Neuronal stem cell (in vitro differentiated cells): ENCODE measurements at regions not wholly inside any gene's neighbourhood (a gene's known extent, or its start where the extent isn't known, plus 50 kb on each side); places are given as distances from the start of the nearest gene placed in this dataset.
"Not testable (repeated sequence)": the region's sequence is repeated elsewhere in the genome, so short reads cannot be mapped to it uniquely, and the experiment has no call there.

ENCODE experiments used
- DNase-seq: peaks from one replicate; pipeline ENCODE4 v3.0.0-alpha.2; 2013; ENCODE audit warnings: low spot score
- H2AFZ ChIP-seq: one replicate; pipeline ENCODE4 v1.6.1; 2013; ENCODE audit warnings: mild to moderate bottlenecking, low read length, inconsistent platforms
- H2AK5ac ChIP-seq: 2 replicates; pipeline ENCODE4 v1.6.1; 2013; ENCODE audit warnings: low read depth, mild to moderate bottlenecking, inconsistent platforms, low read length, moderate library complexity, mixed read lengths
- H2BK120ac ChIP-seq: 2 replicates; pipeline ENCODE4 v1.6.1; 2013; ENCODE audit warnings: low read depth, mild to moderate bottlenecking, inconsistent platforms, low read length, moderate library complexity, mixed read lengths
- H2BK12ac ChIP-seq: one replicate; pipeline ENCODE4 v1.6.1; 2013; ENCODE audit warnings: low read length, inconsistent platforms
- H2BK15ac ChIP-seq: 2 replicates; pipeline ENCODE4 v1.6.1; 2013; ENCODE audit warnings: mild to moderate bottlenecking, low read length, inconsistent platforms, mixed read lengths
- H2BK5ac ChIP-seq: one replicate; pipeline ENCODE4 v1.6.1; 2013; ENCODE audit warnings: inconsistent platforms, mild to moderate bottlenecking, low read length, moderate library complexity
- H3K14ac ChIP-seq: one replicate; pipeline ENCODE4 v1.6.1; 2013; ENCODE audit warnings: low read length, inconsistent platforms
- H3K18ac ChIP-seq: 2 replicates; pipeline ENCODE4 v1.6.1; 2013; ENCODE audit warnings: low read length, inconsistent platforms
- H3K23ac ChIP-seq: 2 replicates; pipeline ENCODE4 v1.6.1; 2013; ENCODE audit warnings: low read depth, mild to moderate bottlenecking, mixed read lengths, low read length, inconsistent platforms; ENCODE audit not compliant: poor library complexity
- H3K27ac ChIP-seq: replicated peaks from 3 replicates; pipeline ENCODE4 v1.5.1; 2013; ENCODE audit warnings: low read length, inconsistent platforms
- H3K27me3 ChIP-seq, 3 experiments: 2 replicates each; pipeline ENCODE4 v1.6.1; 2013; ENCODE audit warnings: low read length in 3 of 3, mild to moderate bottlenecking in 2 of 3, inconsistent platforms in 1 of 3, low read depth in 1 of 3, mixed read lengths in 1 of 3, moderate library complexity in 1 of 3; ENCODE audit not compliant: control insufficient read depth in 3 of 3, insufficient read depth in 3 of 3
- H3K36me3 ChIP-seq, 2 donors: replicated peaks in 1 of 2; 2 replicates each; pipeline ENCODE4 v1.6.1; 2013; ENCODE audit warnings: low read length in 2 of 2; ENCODE audit not compliant: control insufficient read depth in 2 of 2, insufficient read depth in 2 of 2
- H3K4ac ChIP-seq: 2 replicates; pipeline ENCODE4 v1.6.1; 2013; ENCODE audit warnings: inconsistent platforms, mild to moderate bottlenecking, low read length, moderate library complexity
- H3K4me1 ChIP-seq, 2 donors: 1 replicate in 1 of 2; 2 replicates in 1 of 2; pipeline ENCODE4 v1.6.1; 2013; ENCODE audit warnings: low read length in 2 of 2, low read depth in 1 of 2; ENCODE audit not compliant: control insufficient read depth in 2 of 2, insufficient read depth in 1 of 2
- H3K4me2 ChIP-seq: one replicate; pipeline ENCODE4 v1.6.1; 2013; ENCODE audit warnings: mild to moderate bottlenecking, low read length, inconsistent platforms; ENCODE audit not compliant: insufficient read depth, poor library complexity, severe bottlenecking
- H3K4me3 ChIP-seq, 2 donors: 2 replicates each; pipeline ENCODE4 v1.5.1; 2013; ENCODE audit warnings: low read length in 2 of 2, mild to moderate bottlenecking in 2 of 2, inconsistent platforms in 1 of 2, moderate library complexity in 1 of 2
- H3K79me1 ChIP-seq: one replicate; pipeline ENCODE4 v1.6.1; 2013; ENCODE audit warnings: low read depth, mild to moderate bottlenecking, inconsistent platforms, low read length, moderate library complexity
- H3K9ac ChIP-seq: one replicate; pipeline ENCODE4 v1.6.1; 2013; ENCODE audit warnings: mild to moderate bottlenecking, low read depth, low read length, inconsistent platforms; ENCODE audit not compliant: poor library complexity
- H3K9me3 ChIP-seq, 2 donors: replicated peaks in 1 of 2; 2 replicates each; pipeline versions ENCODE3 to v1.6.1; 2013; ENCODE audit warnings: low read length in 2 of 2, mild to moderate bottlenecking in 2 of 2, inconsistent platforms in 1 of 2, low read depth in 1 of 2, mixed read lengths in 1 of 2, moderate library complexity in 1 of 2; ENCODE audit not compliant: control insufficient read depth in 2 of 2, insufficient read depth in 1 of 2
- H4K8ac ChIP-seq: one replicate; pipeline ENCODE4 v1.6.1; 2013; ENCODE audit warnings: low read depth, mild to moderate bottlenecking, inconsistent platforms, low read length, moderate library complexity
- H4K91ac ChIP-seq: one replicate; pipeline ENCODE4 v1.6.1; 2013; ENCODE audit warnings: low read length, low read depth, mild to moderate bottlenecking, inconsistent platforms; ENCODE audit not compliant: poor library complexity
- WGBS, 2 donors: extraction: QIAGEN DNeasy Blood & Tissue Kit; methylation state at CpG; one replicate each; pipeline ENCODE4 v1.1.7; 2013; ENCODE audit warnings: missing lambda C conversion rate in 2 of 2, mixed read lengths in 1 of 2; ENCODE audit not compliant: insufficient read length in 2 of 2, insufficient replicate concordance in 1 of 2; ENCODE audit errors: extremely low coverage in 2 of 2; 5-methylcytosine and 5-hydroxymethylcytosine counted together

DNA sequence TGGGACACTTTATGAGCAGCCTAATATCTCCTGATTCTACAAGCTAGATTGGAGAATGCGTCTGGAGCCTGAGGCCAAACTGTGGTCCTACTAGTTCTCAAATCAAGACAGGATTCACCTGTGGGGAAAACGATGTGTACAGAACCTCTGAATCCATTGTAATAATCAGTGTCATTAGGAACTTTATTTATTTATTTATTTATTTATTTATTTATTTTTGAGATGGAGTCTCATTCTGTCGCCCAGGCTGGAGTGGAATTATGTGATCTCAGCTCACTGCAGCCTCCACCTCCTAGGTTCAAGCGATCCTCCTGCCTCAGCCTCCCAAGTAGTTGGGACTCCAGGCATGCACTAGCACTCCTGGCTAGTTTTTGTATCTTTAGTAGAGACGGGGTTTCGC is 52.6 kb upstream of the KIF26B start:
- not testable (repeated sequence) for H2BK120ac ChIP-seq, H2BK12ac ChIP-seq, H4K8ac ChIP-seq, H4K91ac ChIP-seq, H3K27me3 ChIP-seq, H3K4me3 ChIP-seq, H3K27ac ChIP-seq, H3K4me1 ChIP-seq, H3K18ac ChIP-seq, H3K14ac ChIP-seq, H3K36me3 ChIP-seq, H2BK5ac ChIP-seq, H3K4ac ChIP-seq, H3K23ac ChIP-seq, DNase-seq, H3K79me1 ChIP-seq, H2AFZ ChIP-seq, H3K4me2 ChIP-seq, H3K9me3 ChIP-seq, H2AK5ac ChIP-seq, H2BK15ac ChIP-seq, H3K9ac ChIP-seq
- WGBS, 2 donors: no CpG with 5 or more reads among the region's 6 CpGs

GRCh38 chr1:245099401-245099800 is 55.4 kb upstream of the KIF26B start:
- H3K79me1 ChIP-seq: no peaks in the 10 kb centered on the region
- H3K27ac ChIP-seq: no peak overlapping the region
- no peak overlapping the region for H4K8ac ChIP-seq
- peaks cover 0 to 3% of the 10 kb centered on the region in 2 donors for H3K4me1 ChIP-seq
- H3K9me3 ChIP-seq: no peaks in the 10 kb centered on the region
- H3K23ac ChIP-seq: no peak overlapping the region
- H3K4me2 ChIP-seq: no peak overlapping the region
- H3K9ac ChIP-seq: no peak overlapping the region
- no CpG with 5 or more reads among the region's 8 CpGs for WGBS, 2 donors
- H2BK120ac ChIP-seq: peak overlapping the region; percentile 1
- no peak overlapping the region for H3K4ac ChIP-seq
- no peaks in the 10 kb centered on the region for H3K36me3 ChIP-seq
- DNase-seq: no peak
- H4K91ac ChIP-seq: no peak overlapping the region
- no peak overlapping the region for H2BK5ac ChIP-seq
- H2BK15ac ChIP-seq: no peak overlapping the region
- H3K4me3 ChIP-seq: no peak overlapping the region
- H2AFZ ChIP-seq: no peak overlapping the region
- no peak overlapping the region for H2AK5ac ChIP-seq
- peak overlapping the region; percentile 45 for H3K18ac ChIP-seq
- no peaks in the 10 kb centered on the region for H3K27me3 ChIP-seq
- no peak overlapping the region for H2BK12ac ChIP-seq
- H3K14ac ChIP-seq: peak overlapping the region; percentile 76

GRCh38 chr1:245098924-245099323 is 55.9 kb upstream of the KIF26B start:
- H3K4me3 ChIP-seq: no peak overlapping the region
- peak overlapping the region; percentile 1 for H2BK120ac ChIP-seq
- H3K9me3 ChIP-seq: no peaks in the 10 kb centered on the region
- H3K18ac ChIP-seq: no peak overlapping the region
- WGBS, 2 donors: no CpG with 5 or more reads among the region's 6 CpGs
- no peak overlapping the region for H2AFZ ChIP-seq
- H2BK5ac ChIP-seq: no peak overlapping the region
- H3K27ac ChIP-seq: no peak overlapping the region
- H2BK15ac ChIP-seq: no peak overlapping the region
- no peak overlapping the region for H3K4me2 ChIP-seq
- DNase-seq: no peak
- H3K4me1 ChIP-seq: peaks cover 0 to 4% of the 10 kb centered on the region in 2 donors
- H3K79me1 ChIP-seq: no peaks in the 10 kb centered on the region
- H3K27me3 ChIP-seq: no peaks in the 10 kb centered on the region
- no peak overlapping the region for H3K4ac ChIP-seq
- no peak overlapping the region for H4K8ac ChIP-seq
- H2AK5ac ChIP-seq: no peak overlapping the region
- H3K9ac ChIP-seq: no peak overlapping the region
- H3K36me3 ChIP-seq: no peaks in the 10 kb centered on the region
- no peak overlapping the region for H3K23ac ChIP-seq
- H2BK12ac ChIP-seq: no peak overlapping the region
- H4K91ac ChIP-seq: no peak overlapping the region
- H3K14ac ChIP-seq: no peak overlapping the region

DNA sequence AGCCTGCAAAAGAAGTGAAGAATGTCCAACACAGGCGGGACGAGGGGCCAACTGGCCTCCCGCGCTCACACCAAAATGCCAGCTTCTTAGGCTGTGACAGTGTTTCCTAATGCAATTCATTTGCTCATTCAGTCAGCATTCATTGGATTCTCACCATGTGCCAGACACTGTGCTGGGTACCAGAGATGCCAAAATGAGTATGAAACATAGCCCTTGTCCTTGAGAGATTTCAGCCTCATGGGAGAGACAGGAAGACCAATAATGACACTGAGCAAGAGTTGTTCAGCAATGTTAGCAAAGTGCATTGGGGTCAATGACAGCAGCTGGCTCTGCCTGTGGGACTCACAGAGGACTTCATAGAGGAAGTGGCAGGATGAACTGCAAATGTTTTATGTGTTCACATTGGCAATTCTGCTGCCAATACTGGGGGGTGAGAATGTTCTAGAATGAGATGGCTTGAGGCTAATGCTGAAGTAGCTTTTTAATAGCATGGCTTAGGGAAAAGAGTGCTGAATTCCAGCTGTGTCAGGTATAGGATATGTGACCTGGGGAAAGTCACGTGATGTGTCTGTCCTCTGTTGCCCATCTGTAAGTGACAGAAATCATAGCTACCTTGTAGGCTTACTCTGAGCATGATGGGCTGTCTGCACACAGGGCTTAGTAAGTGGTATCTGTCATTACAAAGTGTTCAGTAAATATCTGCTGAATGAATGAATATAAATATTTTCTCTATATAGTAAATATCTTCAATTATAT is 58.3 kb upstream of the KIF26B start:
- Histone ChIP-seq H3K4me3 (no peak overlapping the region), H2BK12ac (no peak overlapping the region), H3K4me1 (peaks cover 3 to 4% of the 10 kb centered on the region in 2 donors), H4K8ac (no peak overlapping the region), H3K14ac (no peak overlapping the region), H3K27me3 (no peaks in the 10 kb centered on the region), H2AFZ (no peak overlapping the region), H3K27ac (no peak overlapping the region), H2AK5ac (no peak overlapping the region), H3K9me3 (no peaks in the 10 kb centered on the region), H2BK15ac (no peak overlapping the region), H3K9ac (no peak overlapping the region), H3K36me3 (no peaks in the 10 kb centered on the region), H3K4ac (no peak overlapping the region), H3K79me1 (no peaks in the 10 kb centered on the region), H2BK5ac (no peak overlapping the region), H4K91ac (no peak overlapping the region), H3K23ac (no peak overlapping the region), H2BK120ac (no peak overlapping the region), H3K18ac (no peak overlapping the region), H3K4me2 (no peak overlapping the region)
- DNase-seq: no peak
- no CpG with 5 or more reads among the region's 5 CpGs for WGBS, 2 donors
